Hindlimb muscle (tissue), 1 donor: ENCODE measurements at regions not wholly inside any gene's neighbourhood (a gene's known extent, or its start where the extent isn't known, plus 50 kb on each side); places are given as distances from the start of the nearest gene placed in this dataset.
"Not testable (repeated sequence)": the region's sequence is repeated elsewhere in the genome, so short reads cannot be mapped to it uniquely, and the experiment has no call there.

Experiments used
- DNase-seq: peaks from one replicate; pipeline ENCODE4 v3.0.0-alpha.2; 2013

DNA sequence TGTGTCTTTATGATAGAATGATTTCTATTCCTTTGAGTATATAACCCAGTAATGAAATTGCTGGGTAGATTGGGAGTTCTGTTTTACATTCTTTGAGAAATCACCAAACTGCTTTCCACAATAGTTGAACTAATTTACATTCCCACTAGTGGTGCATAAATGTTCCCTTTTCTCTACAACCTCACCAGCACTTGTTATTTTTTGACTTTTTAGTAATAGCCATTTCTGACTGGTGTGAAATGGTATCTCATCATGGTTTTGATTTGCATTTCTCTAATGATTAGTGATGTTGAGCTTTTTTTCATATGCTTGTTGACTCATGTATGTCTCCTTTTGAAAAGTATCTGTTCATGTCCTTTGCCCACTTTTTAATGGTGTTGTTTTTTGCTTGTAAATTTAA, 296.0 kb upstream of the PIK3R1 start:
- DNase-seq: not testable (repeated sequence)

- no peak for DNase-seq
Observed at GRCh38 chr5:67917561-67917960, 298.0 kb upstream of the PIK3R1 start.

- no peak for DNase-seq
Observed at GRCh38 chr5:67910546-67910945, 305.0 kb upstream of the PIK3R1 start.

- no peak for DNase-seq
Observed at GRCh38 chr5:67908126-67908765, 307.3 kb upstream of the PIK3R1 start.

DNA sequence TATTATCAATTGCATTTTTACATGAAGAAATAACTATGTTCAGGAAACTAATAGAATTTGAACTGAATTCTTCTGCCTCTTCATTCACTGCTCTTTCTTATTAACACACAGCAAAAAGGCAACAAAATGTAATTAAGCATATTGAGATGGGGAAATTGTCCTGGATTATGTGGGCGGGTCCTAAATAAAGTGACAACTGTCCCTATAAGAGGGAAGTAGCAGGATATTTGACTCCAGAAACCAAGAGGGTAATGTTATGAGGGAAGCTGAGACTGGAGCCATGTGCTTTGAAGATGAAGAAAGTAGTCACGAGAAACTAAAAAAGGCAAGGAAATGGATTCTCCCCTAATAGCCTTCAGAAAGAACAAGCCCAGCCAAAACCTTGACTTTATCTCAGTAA, 311.2 kb upstream of the PIK3R1 start:
- DNase-seq: no peak

DNA sequence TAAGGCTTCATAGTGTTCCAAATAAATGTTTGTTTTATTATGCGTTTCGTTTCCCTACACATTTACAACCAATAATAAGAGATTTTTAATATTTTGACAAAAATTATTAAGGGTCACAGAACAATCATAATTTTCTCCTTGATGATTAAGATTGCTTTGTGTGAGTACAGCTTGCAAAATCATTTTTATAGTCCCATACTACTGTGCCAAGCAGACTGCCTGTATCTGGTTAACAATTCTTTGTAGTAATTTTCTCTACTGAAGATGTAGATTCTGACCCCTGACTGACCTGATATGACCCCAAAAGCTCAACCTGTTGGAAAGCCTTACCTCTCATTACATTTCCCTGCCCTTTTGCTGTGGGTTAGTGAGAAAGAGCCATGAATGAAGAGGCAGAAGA, 311.9 kb upstream of the PIK3R1 start:
- no peak for DNase-seq

GRCh38 chr5:67903121-67903520, 312.4 kb upstream of the PIK3R1 start:
- no peak for DNase-seq

DNA sequence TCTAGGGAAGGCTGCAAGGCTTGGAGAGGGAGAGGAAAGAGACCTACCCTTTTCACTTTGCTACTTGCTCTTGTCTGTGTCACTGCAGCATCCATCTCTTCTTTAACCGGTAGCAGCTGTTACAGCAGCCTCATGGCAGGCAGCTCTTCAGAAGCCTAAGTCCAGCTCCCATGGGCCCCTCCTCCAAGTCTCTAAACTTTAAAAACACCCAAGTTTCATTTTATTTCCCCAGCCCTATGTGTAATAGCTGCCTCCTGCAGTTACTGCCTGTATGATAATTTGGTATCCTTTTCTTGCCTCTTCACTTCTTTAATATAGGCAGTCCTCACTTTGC, 313.1 kb upstream of the PIK3R1 start:
- DNase-seq: no peak

- DNase-seq: no peak
Observed at GRCh38 chr5:67901814-67902496, 313.6 kb upstream of the PIK3R1 start.

GRCh38 chr5:67900514-67900913, 315.0 kb upstream of the PIK3R1 start:
- DNase-seq: peak; percentile 30

- DNase-seq: no peak
Observed at GRCh38 chr5:67897980-67898379, 317.6 kb upstream of the PIK3R1 start.

GRCh38 chr5:67897431-67897830, 318.1 kb upstream of the PIK3R1 start:
- DNase-seq: no peak

GRCh38 chr5:67896930-67897313, 318.6 kb upstream of the PIK3R1 start:
- DNase-seq: no peak

DNA sequence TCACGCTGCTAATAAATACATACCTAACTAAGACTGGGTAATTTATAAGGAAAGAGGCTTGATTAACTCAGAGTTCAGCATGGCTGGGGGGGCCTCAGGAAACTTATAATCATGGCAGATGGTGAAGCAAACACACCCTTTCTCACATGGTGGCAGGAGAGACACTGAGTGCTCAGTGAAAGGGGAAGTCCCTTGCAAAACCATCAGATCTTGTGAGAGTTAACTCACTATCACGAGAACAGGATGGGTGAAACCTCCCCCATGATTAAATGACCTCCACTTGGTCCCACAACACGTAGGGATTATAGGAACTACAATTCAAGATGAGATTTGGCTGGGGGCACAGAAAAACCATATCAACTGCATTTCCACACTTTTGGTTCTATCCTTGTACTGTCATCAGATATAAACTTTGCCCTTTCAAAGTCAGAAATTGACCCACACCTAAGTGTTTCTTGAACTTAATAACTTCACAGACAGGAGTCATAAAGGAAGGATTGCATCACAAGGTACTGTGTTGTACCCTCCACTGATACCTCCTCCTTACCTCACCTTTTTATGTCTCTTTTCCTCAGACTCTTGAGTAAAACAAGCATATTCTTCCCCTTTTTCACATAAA, 319.1 kb upstream of the PIK3R1 start:
- DNase-seq: no peak

GRCh38 chr5:67889870-67890269, 325.7 kb upstream of the PIK3R1 start:
- DNase-seq: not testable (repeated sequence)

DNA sequence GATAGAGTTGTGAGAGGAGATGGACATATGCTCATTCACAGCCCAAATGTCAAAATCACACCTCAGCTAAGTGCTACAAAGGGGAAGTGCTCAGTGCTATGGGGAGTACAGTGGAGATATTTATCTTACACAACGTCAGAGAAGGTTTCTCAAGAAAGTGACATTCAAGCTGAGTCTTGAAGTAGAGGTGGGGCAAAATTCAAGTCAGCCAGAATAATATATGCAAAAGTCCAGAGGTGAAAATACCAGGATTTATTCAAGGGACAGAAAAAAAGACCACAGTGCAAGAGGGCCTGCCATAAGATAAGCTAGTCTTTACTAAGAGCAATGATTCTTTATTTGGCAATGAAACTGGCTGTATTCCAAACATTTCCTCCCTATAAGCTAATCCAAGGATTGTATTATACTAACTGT, 327.8 kb upstream of the PIK3R1 start:
- no peak for DNase-seq

DNA sequence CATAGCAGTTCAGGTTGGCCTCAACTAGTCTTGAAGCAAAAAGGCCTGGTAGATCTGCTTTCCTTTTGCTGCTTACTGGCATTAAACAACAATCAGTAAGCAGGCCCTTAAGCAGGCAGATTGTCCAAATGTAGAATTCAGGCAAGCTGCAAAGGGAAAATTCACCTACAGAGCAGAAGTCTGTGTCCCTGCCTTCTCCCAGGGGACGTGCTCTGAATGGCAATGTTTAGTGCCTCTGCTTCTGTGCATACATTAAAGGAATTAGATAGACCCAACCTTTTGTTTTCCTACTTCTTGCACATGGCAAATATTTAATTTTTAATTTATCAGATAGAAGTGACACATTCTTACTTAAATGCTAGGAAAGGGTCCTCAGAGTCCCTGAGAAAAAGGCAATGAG, 328.8 kb upstream of the PIK3R1 start:
- no peak for DNase-seq

DNA sequence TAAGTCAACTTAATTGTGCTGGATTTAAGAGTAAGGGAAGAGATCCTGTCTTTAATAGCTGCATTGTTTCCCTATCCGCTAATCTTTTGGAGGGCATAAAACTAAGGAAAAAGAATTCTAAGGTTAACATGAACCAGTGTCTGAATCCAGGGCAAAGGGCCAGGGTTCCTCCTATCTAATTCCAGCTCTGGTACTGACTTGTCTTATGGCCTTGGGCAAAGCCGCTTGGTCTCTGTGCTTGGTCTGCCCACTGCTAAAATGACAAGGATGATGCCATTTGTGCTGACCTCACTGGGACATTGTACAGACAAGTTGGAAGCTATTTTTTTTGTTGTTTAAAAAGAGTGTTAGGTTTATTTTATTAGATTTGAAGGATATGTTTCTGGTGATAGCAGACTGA, 334.7 kb upstream of the PIK3R1 start:
- no peak for DNase-seq

DNA sequence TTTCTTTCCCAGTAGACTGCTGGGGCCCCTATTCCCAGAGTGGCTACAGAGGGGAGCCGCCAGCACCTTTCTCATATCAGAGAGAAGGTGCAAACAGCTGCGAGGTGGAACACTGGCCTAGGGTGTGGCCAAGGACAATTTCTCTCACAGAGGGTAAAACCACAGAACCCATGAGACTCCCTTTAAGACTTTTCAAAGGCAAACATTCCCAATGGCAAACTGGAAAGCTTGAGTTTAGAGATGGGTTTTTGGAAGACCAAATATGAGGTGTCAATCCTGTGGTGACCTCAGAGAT, 335.1 kb upstream of the PIK3R1 start:
- DNase-seq: no peak

GRCh38 chr5:67879620-67880510, 335.7 kb upstream of the PIK3R1 start:
- DNase-seq: no peak

DNA sequence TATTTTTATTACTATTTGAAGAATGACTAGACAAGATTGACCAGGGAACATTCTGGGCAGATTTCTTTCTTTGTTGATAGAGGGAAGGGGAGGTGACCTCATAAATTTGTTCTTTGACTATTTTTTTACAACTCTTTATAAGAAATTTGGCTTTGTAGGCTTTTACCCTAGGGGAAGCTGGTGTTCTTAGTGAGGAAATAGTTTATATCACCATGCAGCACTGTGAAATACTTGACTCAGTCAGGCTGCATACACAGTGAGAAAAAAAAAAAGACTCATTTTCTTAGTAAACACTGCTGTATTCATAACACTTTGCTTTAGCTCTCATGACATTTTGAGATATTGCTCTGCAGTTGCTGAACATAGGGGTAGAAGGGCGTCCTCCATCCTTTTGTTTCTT, 336.6 kb upstream of the PIK3R1 start:
- DNase-seq: no peak

- peak; percentile 23 for DNase-seq
Observed at GRCh38 chr5:67876371-67876770, 339.2 kb upstream of the PIK3R1 start.

- no peak for DNase-seq
Observed at GRCh38 chr5:67875601-67876000, 340.0 kb upstream of the PIK3R1 start.

DNA sequence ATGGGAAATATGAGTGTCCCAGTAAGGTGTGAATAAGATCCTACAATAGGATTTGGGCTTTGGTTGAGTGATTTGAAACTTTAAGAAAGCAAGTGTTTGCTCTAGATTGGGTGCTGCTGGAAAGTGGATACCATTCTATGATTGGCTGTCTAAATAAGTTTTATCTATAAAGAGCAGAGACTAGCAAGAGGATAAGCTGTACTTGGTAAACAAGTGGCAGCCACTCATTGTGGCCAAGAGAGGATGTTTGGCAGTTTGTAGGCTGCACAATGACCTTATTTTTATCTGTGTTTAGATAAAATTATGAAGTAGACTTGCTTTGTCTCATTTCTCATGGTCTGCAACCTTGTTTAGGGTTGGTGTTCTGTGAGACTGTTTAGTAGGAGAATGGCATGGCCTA, 341.6 kb upstream of the PIK3R1 start:
- DNase-seq: no peak
